ENCODE measurements at regions not wholly inside any gene's neighbourhood (a gene's known extent, or its start where the extent isn't known, plus 50 kb on each side); places are given as distances from the start of the nearest gene placed in this dataset.

- TF ChIP-seq ZNF302 (CRISPR knock-in tag; IDR thresholded peaks at IDR 0.05) (no peak), FOXS1 (CRISPR knock-in tag; IDR thresholded peaks at IDR 0.05) (no peak), CBX8 (IDR thresholded peaks at IDR 0.05) (no peak), ATOH8 (CRISPR knock-in tag; IDR thresholded peaks at IDR 0.05; ENCODE audit: low read depth) (no peak), RCOR1 (IDR thresholded peaks at IDR 0.05; ENCODE audit: low read depth, low read length) (no peak), ZSCAN20 (CRISPR knock-in tag; IDR thresholded peaks at IDR 0.05) (no peak), HES2 (IDR thresholded peaks at IDR 0.05) (no peak), NFE2L2 (conservative IDR thresholded peaks at IDR 0.05; ENCODE audit: low read length) (no peak), CHD2 (IDR thresholded peaks at IDR 0.05; ENCODE audit: low read length, partially characterized antibody) (no peak), CEBPB (IDR thresholded peaks at IDR 0.05) (no peak), PBX3 (IDR thresholded peaks at IDR 0.05) (no peak), NPAS2 (CRISPR knock-in tag; IDR thresholded peaks at IDR 0.05; ENCODE audit: borderline replicate concordance) (no peak), EP300 (IDR thresholded peaks at IDR 0.05) (no peak), JUNB (IDR thresholded peaks at IDR 0.05) (no peak), EHMT2 (IDR thresholded peaks at IDR 0.05; ENCODE audit: low read depth) (no peak)
- Histone ChIP-seq H3K4me3 (no peak overlapping the region), H3K4me2 (no peak overlapping the region), H3K4me1 (peaks cover 9% of the 10 kb centered on the region; the same call in 1 of the 3 replicates), H3K9me3 (no peaks in the 10 kb centered on the region), H3K27ac (no peak overlapping the region)
- DNase-seq (ENCODE audit: low read depth in 1 of 2, low spot score in 1 of 2) (no peak), ATAC-seq (no peak), FAIRE-seq (no peak)
- WGBS (ENCODE audit: missing lambda C conversion rate): 93% methylated on average over 1 of the region's 1 CpG
- CTCF ChIA-PET: no interaction called here
- POLR2A ChIA-PET: no interaction called here
Observed at GRCh38 chr18:57961876-57962505, 82.0 kb upstream of the NEDD4L start.

GRCh38 chr18:57961411-57961810 lies 82.6 kb upstream of the NEDD4L start:
- CTCF ChIA-PET: no interaction called here
- DNase-seq (ENCODE audit: low read depth in 1 of 2, low spot score in 1 of 2): no peak
- Histone ChIP-seq H3K4me2 (no peak overlapping the region), H3K4me3 (no peak overlapping the region), H3K27ac (no peak overlapping the region), H3K4me1 (peaks cover 9% of the 10 kb centered on the region; the same call in 1 of the 3 replicates), H3K9me3 (no peaks in the 10 kb centered on the region)
- ATAC-seq: no peak
- FAIRE-seq: no peak
- POLR2A ChIA-PET: no interaction called here
- TF ChIP-seq HOXA7 (CRISPR knock-in tag; IDR thresholded peaks at IDR 0.05) (no peak), MAFK (IDR thresholded peaks at IDR 0.05; ENCODE audit: partially characterized antibody) (no peak), FOXS1 (CRISPR knock-in tag; IDR thresholded peaks at IDR 0.05) (no peak), SREBF2 (IDR thresholded peaks at IDR 0.05) (no peak), GATA3 (IDR thresholded peaks at IDR 0.05; ENCODE audit: borderline replicate concordance) (no peak)

- Histone ChIP-seq H3K9me3 (no peaks in the 10 kb centered on the region), H3K27ac (peak overlapping the region in 1 of 2 experiments; percentile 66; a peak in 3 of 6 replicates), H3K4me3 (no peak overlapping the region), H3K4me1 (peaks cover 9% of the 10 kb centered on the region; the same call in 1 of the 3 replicates), H3K4me2 (no peak overlapping the region)
- DNase-seq (ENCODE audit: low read depth in 1 of 2, low spot score in 1 of 2) (peak; percentile 67 to 80), ATAC-seq (peak; percentile 90 to 93), FAIRE-seq (no peak)
- CTCF ChIA-PET: interaction anchor here (0.7 to 2.1 kb wide), 28 partner anchors 9 to 361 kb away, joined by 3 to 8 read pairs (median 3); partner anchors contain the start of gene NEDD4L
- POLR2A ChIA-PET: interaction anchor here (1.2 kb wide), 1 partner anchor 84 kb away, joined by 5 read pairs; the partner anchor contains the start of gene NEDD4L
- 12% methylated on average over 3 of the region's 3 CpGs for WGBS (ENCODE audit: missing lambda C conversion rate)
- TF ChIP-seq RAD21 (conservative IDR thresholded peaks at IDR 0.05 in 1 of 2, IDR thresholded peaks at IDR 0.05 in 1 of 2) (peak; percentile 66 to 70), SMC3 (IDR thresholded peaks at IDR 0.05) (peak; percentile 72), EHMT2 (IDR thresholded peaks at IDR 0.05; ENCODE audit: low read depth) (no peak), JUNB (IDR thresholded peaks at IDR 0.05) (no peak), CEBPB (IDR thresholded peaks at IDR 0.05) (no peak), CHD2 (IDR thresholded peaks at IDR 0.05; ENCODE audit: low read length, partially characterized antibody) (no peak), E2F6 (IDR thresholded peaks at IDR 0.05; ENCODE audit: borderline replicate concordance, low read depth) (no peak), HDAC2 (IDR thresholded peaks at IDR 0.05) (no peak), RCOR1 (IDR thresholded peaks at IDR 0.05; ENCODE audit: low read depth, low read length) (no peak), KDM5A (IDR thresholded peaks at IDR 0.05) (no peak), TP53 (CRISPR knock-in tag; IDR thresholded peaks at IDR 0.05) (no peak), HOXB13 (CRISPR knock-in tag; IDR thresholded peaks at IDR 0.05; ENCODE audit: low read depth) (no peak), USF2 (IDR thresholded peaks at IDR 0.05) (peak; percentile 85), POLR2AphosphoS2 (conservative IDR thresholded peaks at IDR 0.05; ENCODE audit: low read length) (no peak), HOXA7 (CRISPR knock-in tag; IDR thresholded peaks at IDR 0.05) (no peak), GATA3 (IDR thresholded peaks at IDR 0.05; ENCODE audit: borderline replicate concordance) (no peak), HMGXB4 (CRISPR knock-in tag; IDR thresholded peaks at IDR 0.05; ENCODE audit: borderline replicate concordance) (no peak), NFE2L2 (conservative IDR thresholded peaks at IDR 0.05; ENCODE audit: low read length) (no peak)
Observed at GRCh38 chr18:57959278-57959677, 84.7 kb upstream of the NEDD4L start.

Data from A549 (cell line).